ENCODE measurements at regions not wholly inside any gene's neighbourhood (a gene's known extent, or its start where the extent isn't known, plus 50 kb on each side); places are given as distances from the start of the nearest gene placed in this dataset.

GRCh38 chr4:13209600-13209999 is 274.5 kb downstream of the RAB28 start:
- H3K27ac ChIP-seq: no peak overlapping the region
- H3K36me3 ChIP-seq (replicated peaks in 1 of 2): no peaks in the 10 kb centered on the region
- 79 to 90% (median 81%) methylated on average over 4 of the region's 4 CpGs for WGBS, 4 donors
- no peak for DNase-seq
- H3K9me3 ChIP-seq (replicated peaks in 1 of 3): no peaks in the 10 kb centered on the region
- TF ChIP-seq CTCF (IDR thresholded peaks at IDR 0.05) (no peak), POLR2A (IDR thresholded peaks at IDR 0.05) (no peak)
- H3K27me3 ChIP-seq: no peaks in the 10 kb centered on the region
- H3K4me1 ChIP-seq (replicated peaks in 1 of 2): no peaks in the 10 kb centered on the region
- intact Hi-C loops (cut with DNase I): no loop called here
- H3K4me3 ChIP-seq: no peak overlapping the region

GRCh38 chr4:13208558-13209193 is 275.5 kb downstream of the RAB28 start:
- Histone ChIP-seq H3K36me3 (replicated peaks in 1 of 2) (no peaks in the 10 kb centered on the region), H3K4me3 (no peak overlapping the region), H3K27me3 (no peaks in the 10 kb centered on the region), H3K9me3 (replicated peaks in 1 of 3) (no peaks in the 10 kb centered on the region), H3K4me1 (replicated peaks in 1 of 2) (no peaks in the 10 kb centered on the region), H3K27ac (no peak overlapping the region)
- intact Hi-C loops (cut with DNase I): no loop called here
- no peak for DNase-seq
- WGBS, 4 donors: 89 to 96% (median 93%) methylated on average over 3 of the region's 3 CpGs
- TF ChIP-seq CTCF (IDR thresholded peaks at IDR 0.05) (no peak), POLR2A (IDR thresholded peaks at IDR 0.05) (no peak)

- no peak for DNase-seq
- intact Hi-C loops (cut with DNase I): no loop called here
Measured at GRCh38 chr4:13207226-13207625, 276.9 kb downstream of the RAB28 start.

GRCh38 chr4:13203101-13203500 is 281.0 kb downstream of the RAB28 start:
- TF ChIP-seq CTCF (IDR thresholded peaks at IDR 0.05) (no peak), POLR2A (IDR thresholded peaks at IDR 0.05) (no peak)
- Histone ChIP-seq H3K36me3 (replicated peaks in 1 of 2) (no peaks in the 10 kb centered on the region), H3K27ac (no peak overlapping the region), H3K4me3 (no peak overlapping the region), H3K27me3 (no peaks in the 10 kb centered on the region), H3K9me3 (replicated peaks in 1 of 3) (no peaks in the 10 kb centered on the region), H3K4me1 (replicated peaks in 1 of 2) (no peaks in the 10 kb centered on the region)
- intact Hi-C loops (cut with DNase I): no loop called here
- WGBS, 4 donors: 80 to 97% (median 91%) methylated on average over 1 of the region's 1 CpG
- DNase-seq: no peak

More at GRCh38 chr4:13207226-13207625, 276.9 kb downstream of the RAB28 start:
- H3K27ac ChIP-seq: no peak overlapping the region
- no peak for TF ChIP-seq POLR2A (IDR thresholded peaks at IDR 0.05)
- TF ChIP-seq CTCF (IDR thresholded peaks at IDR 0.05): no peak
- no peaks in the 10 kb centered on the region for H3K27me3 ChIP-seq
- no peaks in the 10 kb centered on the region for H3K4me1 ChIP-seq (replicated peaks in 1 of 2)
- no peak overlapping the region for H3K4me3 ChIP-seq
- no peaks in the 10 kb centered on the region for H3K9me3 ChIP-seq (replicated peaks in 1 of 3)
- H3K36me3 ChIP-seq (replicated peaks in 1 of 2): no peaks in the 10 kb centered on the region
- WGBS, 4 donors: 57 to 88% (median 75%) methylated on average over 1 of the region's 1 CpG
